GM06990 (cell line): ENCODE measurements at regions not wholly inside any gene's neighbourhood (a gene's known extent, or its start where the extent isn't known, plus 50 kb on each side); places are given as distances from the start of the nearest gene placed in this dataset.

Source experiments
- DNase-seq: peaks from one replicate; pipeline ENCODE4 v3.0.0-alpha.2; 2011; ENCODE audit not compliant: insufficient read length; ENCODE audit errors: extremely low read depth
- H3K27me3 ChIP-seq: replicated peaks from 2 replicates; pipeline ENCODE4 v1.6.0; 2011; ENCODE audit warnings: low read length; ENCODE audit not compliant: control insufficient read depth, insufficient read depth
- H3K36me3 ChIP-seq: 2 replicates; pipeline ENCODE4 v1.5.1; 2011; ENCODE audit warnings: low read length; ENCODE audit not compliant: control insufficient read depth, insufficient read depth
- H3K4me3 ChIP-seq: replicated peaks from 2 replicates; pipeline ENCODE4 v1.5.1; 2011; ENCODE audit warnings: low read depth, mild to moderate bottlenecking, control low read depth, low read length
- TF ChIP-seq, protein P1 (sequence below): IDR thresholded peaks from 2 replicates; pipeline ENCODE4 v1.5.1; 2011; ENCODE audit warnings: low read length, control low read depth, mild to moderate bottlenecking, inconsistent platforms; ENCODE audit not compliant: insufficient read depth, poor library complexity, severe bottlenecking

- TF ChIP-seq, protein P1, sequence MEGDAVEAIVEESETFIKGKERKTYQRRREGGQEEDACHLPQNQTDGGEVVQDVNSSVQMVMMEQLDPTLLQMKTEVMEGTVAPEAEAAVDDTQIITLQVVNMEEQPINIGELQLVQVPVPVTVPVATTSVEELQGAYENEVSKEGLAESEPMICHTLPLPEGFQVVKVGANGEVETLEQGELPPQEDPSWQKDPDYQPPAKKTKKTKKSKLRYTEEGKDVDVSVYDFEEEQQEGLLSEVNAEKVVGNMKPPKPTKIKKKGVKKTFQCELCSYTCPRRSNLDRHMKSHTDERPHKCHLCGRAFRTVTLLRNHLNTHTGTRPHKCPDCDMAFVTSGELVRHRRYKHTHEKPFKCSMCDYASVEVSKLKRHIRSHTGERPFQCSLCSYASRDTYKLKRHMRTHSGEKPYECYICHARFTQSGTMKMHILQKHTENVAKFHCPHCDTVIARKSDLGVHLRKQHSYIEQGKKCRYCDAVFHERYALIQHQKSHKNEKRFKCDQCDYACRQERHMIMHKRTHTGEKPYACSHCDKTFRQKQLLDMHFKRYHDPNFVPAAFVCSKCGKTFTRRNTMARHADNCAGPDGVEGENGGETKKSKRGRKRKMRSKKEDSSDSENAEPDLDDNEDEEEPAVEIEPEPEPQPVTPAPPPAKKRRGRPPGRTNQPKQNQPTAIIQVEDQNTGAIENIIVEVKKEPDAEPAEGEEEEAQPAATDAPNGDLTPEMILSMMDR, result no peak
Measured at GRCh38 chr7:20050241-20050966, 166.8 kb downstream of the MACC1 start.

GRCh38 chr7:20038676-20039075, 178.5 kb downstream of the MACC1 start:
- no peaks in the 10 kb centered on the region for H3K27me3 ChIP-seq
- DNase-seq, result no peak
- TF ChIP-seq, protein P1, result no peak
- no peaks in the 10 kb centered on the region for H3K36me3 ChIP-seq
- H3K4me3 ChIP-seq, result no peak overlapping the region

More at GRCh38 chr7:20050241-20050966, 166.8 kb downstream of the MACC1 start:
- no peak for DNase-seq
- Histone ChIP-seq H3K36me3 (no peaks in the 10 kb centered on the region), H3K27me3 (no peaks in the 10 kb centered on the region), H3K4me3 (no peak overlapping the region)

GRCh38 chr7:20035279-20035875, 181.8 kb downstream of the MACC1 start:
- TF ChIP-seq, protein P1, result no peak
- H3K4me3 ChIP-seq, result no peak overlapping the region
- H3K27me3 ChIP-seq, result no peaks in the 10 kb centered on the region
- no peak for DNase-seq
- no peaks in the 10 kb centered on the region for H3K36me3 ChIP-seq

DNA sequence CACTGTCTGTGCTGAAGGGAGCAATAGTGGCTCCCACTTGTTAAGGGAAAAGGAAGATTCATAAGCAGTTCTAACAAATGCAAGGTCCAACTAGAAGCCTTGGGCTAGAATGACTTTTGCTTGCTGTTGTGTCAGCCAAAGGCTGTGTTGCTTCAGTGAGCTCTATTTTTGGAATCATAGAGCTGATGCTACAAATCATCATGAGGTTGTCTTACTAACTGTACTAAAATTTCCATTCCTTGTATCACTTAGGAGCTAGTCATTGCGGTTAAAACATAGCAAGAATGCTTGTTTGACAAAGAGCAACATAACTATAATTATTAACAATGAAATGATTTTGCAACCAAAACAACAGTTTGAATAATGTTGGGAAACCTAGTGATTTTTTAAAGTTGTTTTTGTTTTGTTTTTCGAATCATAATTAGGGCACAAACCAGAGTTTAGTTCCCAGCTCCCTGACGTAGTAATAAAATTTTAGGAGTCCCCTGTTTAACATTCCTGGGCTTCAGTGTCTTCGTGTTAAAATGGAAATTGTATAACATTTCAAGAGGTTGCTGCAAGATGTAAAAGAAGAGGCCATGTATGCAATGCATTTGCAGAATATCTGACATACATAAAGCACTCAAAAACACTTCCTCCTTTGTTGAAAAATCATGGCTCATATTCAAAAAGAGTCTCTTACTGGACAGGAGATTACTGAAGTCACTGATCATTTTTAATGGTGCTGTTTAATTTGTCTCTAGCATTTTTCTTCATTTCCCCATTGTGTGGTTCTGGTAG, 183.4 kb downstream of the MACC1 start:
- TF ChIP-seq, protein P1, result no peak
- Histone ChIP-seq H3K4me3 (no peak overlapping the region), H3K27me3 (no peaks in the 10 kb centered on the region), H3K36me3 (no peaks in the 10 kb centered on the region)
- DNase-seq, result no peak

DNA sequence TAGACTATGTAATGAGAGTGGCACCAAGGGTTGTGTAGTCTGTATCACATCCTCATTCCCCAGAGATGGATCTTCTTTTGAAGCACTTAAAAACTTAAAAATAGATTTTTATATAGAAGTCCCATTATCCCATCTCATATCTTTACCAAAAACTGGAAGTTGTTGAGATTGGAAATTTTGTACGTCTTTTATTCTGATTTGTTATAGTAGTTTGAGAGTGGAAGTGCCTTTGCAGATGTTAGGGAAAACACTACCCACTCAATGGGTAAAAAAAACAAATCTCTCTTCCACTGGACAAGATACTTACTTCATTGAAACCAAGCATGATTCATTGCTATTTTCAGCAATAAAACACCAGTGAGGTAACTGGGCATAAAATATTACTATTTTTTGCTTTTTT, 184.4 kb downstream of the MACC1 start:
- DNase-seq, result no peak
- Histone ChIP-seq H3K27me3 (no peaks in the 10 kb centered on the region), H3K36me3 (no peaks in the 10 kb centered on the region), H3K4me3 (no peak overlapping the region)
- TF ChIP-seq, protein P1, result no peak
